Inflammatory macrophage treated with lipopolysaccharide for 1 hour (primary cell): ENCODE measurements at regions not wholly inside any gene's neighbourhood (a gene's known extent, or its start where the extent isn't known, plus 50 kb on each side); places are given as distances from the start of the nearest gene placed in this dataset.
"Not testable (repeated sequence)": the region's sequence is repeated elsewhere in the genome, so short reads cannot be mapped to it uniquely, and the experiment has no call there.

Experiments used
- DNase-seq, 2 donors: peaks; one replicate each; pipeline ENCODE4 v3.0.0-alpha.2; 2020 to 2022

DNA sequence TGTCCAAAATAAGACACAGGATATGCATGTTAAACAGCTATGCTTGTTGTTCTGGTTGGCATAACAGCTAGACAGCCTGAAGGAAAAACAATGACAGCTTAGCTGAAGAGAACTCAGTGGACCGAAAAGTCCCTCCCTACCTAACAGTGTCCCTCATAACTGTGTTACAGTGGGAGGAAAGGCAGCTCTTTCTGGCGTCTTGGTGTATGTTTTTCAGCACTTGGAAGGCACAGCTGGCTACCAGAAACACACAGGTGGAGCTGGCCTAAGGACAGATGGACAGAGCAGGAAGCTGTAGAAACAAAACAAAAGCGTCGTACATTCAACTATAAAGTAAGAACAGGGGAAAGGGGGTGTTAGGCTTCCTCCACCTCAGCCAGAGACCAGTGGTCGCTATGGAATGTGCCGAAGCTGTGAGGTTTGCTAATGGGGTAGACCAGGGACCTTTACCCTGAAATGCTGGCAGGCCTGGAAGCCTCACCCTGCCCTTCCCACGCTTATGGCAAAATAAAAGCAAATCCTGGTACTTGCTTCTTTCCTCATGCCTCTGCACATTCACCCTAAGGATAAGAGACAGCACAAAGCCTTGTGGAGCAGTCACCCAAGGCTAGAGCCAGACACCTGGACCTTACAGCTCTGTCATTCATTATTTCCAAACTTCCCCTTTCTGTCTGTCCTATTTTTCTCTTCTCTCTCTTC lies 103.5 kb upstream of the TRIB2 start:
- no peak for DNase-seq

GRCh38 chr2:12615509-12615908 lies 101.2 kb upstream of the TRIB2 start:
- DNase-seq = no peak

- peak; percentile 83 to 92 for DNase-seq
Observed at GRCh38 chr2:12616456-12617156, 100.1 kb upstream of the TRIB2 start.

- peak; percentile 15 to 22 for DNase-seq
Observed at GRCh38 chr2:12617366-12617765, 99.4 kb upstream of the TRIB2 start.

- no peak for DNase-seq
Observed at GRCh38 chr2:12617853-12618252, 98.9 kb upstream of the TRIB2 start.

DNA sequence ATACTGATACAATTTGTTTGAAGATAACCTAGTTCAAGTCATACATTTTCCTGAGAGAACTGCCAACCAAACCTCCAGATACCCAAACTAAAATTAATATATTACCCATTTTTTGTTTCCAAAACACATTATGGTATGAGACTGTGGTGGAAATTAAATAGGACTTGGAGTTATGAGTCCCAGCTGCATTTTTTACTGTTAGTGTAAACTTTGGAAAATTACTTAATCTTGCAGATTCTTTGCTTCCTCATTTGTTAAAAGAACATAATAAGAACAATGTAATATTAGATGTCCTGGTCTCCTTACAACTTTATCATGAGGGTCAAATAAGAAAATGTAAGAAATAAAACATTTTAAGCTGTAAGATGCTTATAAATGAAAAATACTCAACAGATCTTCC lies 98.2 kb upstream of the TRIB2 start:
- peak in 1 of 2 donors; percentile 23 for DNase-seq

DNA sequence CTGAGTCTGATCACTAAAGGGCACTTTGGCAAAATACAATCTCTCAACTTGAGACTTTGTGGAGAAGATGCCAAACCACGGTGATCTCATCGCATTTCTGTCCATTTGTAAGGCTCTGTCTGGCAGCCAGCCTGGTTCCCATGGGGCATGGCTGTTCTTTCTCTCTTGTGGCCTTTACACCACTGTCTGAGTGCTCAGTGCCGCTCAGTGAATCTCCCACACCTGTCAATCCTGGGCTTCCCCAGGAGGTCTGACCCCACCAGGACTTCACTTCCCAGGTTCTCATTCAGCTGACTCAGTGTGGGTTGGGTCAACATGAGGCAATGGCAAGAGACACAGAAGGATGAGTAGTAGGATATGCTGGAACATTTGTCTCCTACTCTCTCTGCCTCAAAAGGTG lies 96.8 kb upstream of the TRIB2 start:
- peak in 1 of 2 donors; percentile 39 for DNase-seq

GRCh38 chr2:12620759-12621158 lies 96.0 kb upstream of the TRIB2 start:
- no peak for DNase-seq

DNA sequence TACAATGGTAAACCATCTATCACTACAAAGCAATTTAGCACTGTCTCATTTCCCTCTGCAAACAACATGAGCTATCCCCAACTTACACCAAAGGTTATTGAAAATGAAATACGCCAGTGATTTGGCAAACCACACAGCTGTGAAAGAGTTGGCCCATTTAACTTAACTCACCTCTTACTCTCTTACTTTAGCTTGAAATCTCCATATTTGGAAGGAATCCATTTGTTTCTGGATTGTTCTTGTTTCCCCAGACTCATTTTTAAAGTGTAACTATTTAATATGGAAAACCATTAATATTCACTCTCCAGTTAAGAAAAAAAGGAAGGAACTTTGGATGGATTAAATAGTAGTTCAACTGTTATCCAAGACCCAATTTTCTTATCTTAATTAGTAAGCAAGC lies 93.7 kb upstream of the TRIB2 start:
- DNase-seq = no peak

GRCh38 chr2:12624384-12624783 lies 92.4 kb upstream of the TRIB2 start:
- no peak for DNase-seq

GRCh38 chr2:12624905-12625598 lies 91.7 kb upstream of the TRIB2 start:
- DNase-seq = no peak

GRCh38 chr2:12628541-12628940 lies 88.2 kb upstream of the TRIB2 start:
- not testable (repeated sequence) for DNase-seq

- DNase-seq = no peak
Observed at GRCh38 chr2:12636837-12637581, 79.7 kb upstream of the TRIB2 start.

- DNase-seq = no peak
Observed at GRCh38 chr2:12637754-12638153, 79.0 kb upstream of the TRIB2 start.

DNA sequence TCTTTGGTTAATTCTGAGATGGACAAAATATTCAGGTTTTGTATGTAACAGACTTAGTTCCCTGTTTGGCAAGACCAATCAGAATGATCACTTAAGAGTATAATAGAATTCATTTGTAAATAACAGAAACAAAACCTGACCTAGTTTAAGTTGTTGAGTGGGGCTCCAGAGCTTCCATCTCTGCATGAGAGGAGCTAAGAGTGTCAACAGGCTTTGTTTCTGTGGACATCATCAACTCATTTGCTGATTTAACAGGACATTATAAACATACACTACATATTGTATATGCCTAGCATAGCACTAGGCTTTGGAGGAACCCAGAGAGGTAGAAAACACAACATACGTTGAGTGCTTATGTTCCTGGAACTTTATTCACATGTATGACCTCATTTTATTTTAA lies 75.3 kb upstream of the TRIB2 start:
- DNase-seq = no peak

DNA sequence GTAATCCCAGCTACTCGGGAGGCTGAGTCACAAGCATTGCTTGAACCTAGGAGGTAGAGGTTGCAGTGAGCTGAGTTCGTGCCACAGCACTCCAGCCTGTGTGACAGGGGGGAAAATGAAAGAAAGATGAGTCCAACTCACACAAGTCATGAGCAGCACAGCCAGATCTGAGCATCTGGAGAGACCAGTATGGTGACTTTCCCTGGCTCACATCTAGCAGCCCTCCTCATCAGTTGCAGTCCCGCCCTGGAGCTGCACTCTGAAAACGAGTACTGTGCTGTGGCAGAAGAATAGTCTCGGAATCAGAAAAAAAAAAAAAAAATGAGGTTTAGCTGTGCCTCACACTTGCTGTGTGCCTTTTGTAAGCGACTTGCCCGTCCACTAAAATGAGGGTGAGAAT lies 74.4 kb upstream of the TRIB2 start:
- DNase-seq = no peak

DNA sequence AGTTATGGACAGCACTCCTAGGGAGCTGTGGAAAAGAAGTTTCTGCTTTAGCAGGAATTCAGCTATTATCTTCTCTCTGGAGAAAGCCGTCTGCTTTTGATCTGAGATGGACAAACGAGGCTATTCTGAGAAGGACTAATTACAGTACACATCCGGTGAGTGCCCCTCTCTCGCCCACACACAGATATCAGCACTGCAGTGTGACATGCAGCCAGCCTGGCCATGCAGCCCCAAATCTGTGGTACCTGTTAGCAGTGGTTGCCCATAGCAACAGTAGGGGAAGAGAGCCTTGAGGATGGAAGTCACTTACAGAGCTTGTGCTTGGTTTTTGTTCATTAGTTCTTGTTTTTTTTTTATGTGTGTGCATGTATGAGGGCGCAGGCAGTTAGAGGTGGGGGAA lies 73.9 kb upstream of the TRIB2 start:
- DNase-seq = no peak

DNA sequence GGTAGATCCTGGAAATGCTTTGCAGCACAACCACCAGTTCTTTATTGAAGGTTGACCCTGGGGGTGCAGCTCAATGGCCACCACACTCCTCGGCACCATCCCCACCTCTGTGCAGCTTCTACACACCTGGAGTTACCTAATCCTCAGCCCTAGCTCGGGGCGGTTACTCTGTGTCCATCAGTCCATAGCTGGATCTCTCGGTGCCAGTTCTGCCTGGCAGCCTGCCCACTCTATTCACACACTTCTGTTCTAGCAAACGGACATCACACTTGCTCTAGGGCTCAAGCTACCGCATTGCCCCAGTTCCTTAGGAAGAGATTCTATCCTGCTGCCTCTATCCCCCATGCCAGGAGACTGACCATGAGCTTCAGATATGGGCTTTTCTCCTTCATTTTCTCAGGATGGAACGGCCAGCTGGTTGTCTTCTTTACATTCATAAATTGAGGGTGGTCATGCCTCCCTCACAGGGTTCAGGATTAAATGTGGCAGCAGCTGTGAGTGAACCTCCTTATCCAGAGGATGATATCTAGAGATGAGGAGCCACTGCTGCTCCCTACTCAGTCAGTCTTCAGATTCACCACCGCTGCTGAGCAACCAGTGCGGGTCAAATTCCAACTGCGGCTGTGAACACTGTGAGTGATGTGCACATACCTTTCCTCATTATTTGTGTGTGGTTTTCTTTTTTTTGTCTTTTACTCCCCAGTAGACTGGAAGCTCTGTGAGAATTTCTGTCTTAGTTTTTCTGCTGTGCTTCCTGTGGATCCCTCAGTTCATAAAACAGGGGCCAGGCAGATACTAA lies 66.9 kb upstream of the TRIB2 start:
- no peak for DNase-seq

DNA sequence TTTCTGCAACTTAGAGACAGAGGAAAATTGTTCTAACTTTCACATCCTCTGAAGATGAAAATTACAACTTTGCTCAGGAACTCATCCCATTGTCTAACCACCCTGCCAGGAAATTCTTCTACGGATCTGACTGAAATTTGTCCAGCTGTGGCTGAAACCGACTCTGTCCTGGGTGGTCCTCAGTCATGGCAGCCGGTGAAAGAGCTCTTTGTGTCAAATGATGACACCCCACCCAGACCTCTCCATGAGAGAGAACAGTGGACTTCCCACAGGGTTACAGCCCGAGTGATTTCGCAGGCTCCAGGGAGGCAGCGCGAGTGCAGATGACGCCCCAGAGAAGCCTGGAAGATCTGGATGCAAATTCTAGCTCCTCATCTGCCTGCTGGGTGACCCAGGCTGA lies 65.1 kb upstream of the TRIB2 start:
- DNase-seq = no peak

DNA sequence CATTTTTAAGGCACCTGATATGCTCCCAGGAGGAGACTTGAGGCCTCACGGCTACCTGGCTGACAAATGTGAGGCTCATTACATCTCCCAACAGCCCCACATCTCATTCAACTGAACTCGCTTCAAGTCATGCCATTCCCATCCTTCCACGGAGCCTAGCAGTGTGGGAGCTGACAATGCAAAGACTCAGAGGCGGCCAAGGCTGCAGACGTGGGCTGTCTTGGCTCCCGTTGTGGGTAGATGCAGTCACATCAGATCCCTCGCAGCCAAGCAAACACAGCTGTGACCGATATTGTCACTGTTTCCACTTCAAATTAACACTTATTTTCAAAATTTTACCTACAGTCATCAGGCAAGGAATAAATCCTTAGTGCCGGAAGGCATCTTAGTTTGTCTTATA lies 64.0 kb upstream of the TRIB2 start:
- no peak for DNase-seq

DNA sequence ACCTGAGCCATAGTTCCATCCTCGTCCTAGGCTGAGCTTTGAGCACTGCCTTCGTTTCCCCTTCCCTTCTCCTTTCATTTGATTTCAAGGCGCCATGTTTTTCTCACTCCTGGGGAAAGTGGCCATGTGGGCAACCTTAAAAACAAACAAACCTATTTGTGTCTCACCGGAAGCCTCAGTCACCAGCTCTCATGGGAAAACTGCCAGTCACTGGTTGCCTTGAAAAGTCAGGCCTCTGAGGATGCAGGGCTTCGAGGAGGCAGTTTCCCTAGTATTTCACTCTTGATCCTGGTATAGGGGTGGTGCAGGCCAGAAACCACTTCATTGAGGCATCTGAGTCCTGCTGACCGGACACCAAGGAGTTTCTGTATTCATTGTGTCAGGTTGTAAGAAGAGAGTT lies 59.2 kb upstream of the TRIB2 start:
- no peak for DNase-seq

DNA sequence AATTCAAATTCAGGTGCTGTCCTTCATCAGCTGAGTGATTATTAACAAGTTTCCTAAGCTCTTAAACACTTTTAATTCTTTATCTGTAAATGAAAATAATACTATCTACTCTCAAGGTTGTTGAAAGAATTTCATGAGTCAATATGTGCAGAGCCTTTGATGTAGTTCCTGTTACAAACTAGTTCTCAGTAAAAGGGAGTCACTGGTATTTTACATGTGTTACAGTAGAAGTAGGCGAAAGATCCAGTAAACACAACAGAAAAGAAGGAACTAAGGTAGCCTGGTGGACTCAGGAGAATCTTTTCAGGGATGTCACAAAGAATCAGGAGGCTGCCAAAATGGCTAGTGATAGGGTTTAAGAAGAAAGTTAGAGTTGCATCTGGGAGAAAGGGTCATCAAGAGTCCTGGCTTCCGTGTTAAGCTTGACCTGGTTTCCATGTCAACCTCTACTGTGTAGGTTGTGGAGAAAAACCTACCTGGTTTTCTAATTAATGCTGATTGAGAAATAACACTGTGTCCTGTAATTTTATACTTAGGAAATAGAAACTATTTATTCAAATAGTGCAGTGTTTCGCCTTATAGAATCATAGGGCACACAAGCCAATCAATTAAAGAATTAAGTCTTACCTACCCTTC lies 58.3 kb upstream of the TRIB2 start:
- peak; percentile 4 to 9 for DNase-seq
